ENCODE measurements at regions not wholly inside any gene's neighbourhood (a gene's known extent, or its start where the extent isn't known, plus 50 kb on each side); places are given as distances from the start of the nearest gene placed in this dataset.

- TF ChIP-seq CSRNP3 (CRISPR knock-in tag; IDR thresholded peaks at IDR 0.05) (no peak), BACH2 (CRISPR knock-in tag; IDR thresholded peaks at IDR 0.05; ENCODE audit: borderline replicate concordance) (no peak), TOX (CRISPR knock-in tag; IDR thresholded peaks at IDR 0.05; ENCODE audit: borderline replicate concordance) (no peak), SNAI2 (CRISPR knock-in tag; IDR thresholded peaks at IDR 0.05) (no peak), TCF4 (CRISPR knock-in tag; IDR thresholded peaks at IDR 0.05; ENCODE audit: borderline replicate concordance) (no peak), ESRRG (CRISPR knock-in tag; IDR thresholded peaks at IDR 0.05) (no peak)
Measured at GRCh38 chr13:64164435-64164834, 2748.8 kb upstream of the PCDH20 start (continued).

- TF ChIP-seq GLIS3 (CRISPR knock-in tag; IDR thresholded peaks at IDR 0.05), result no peak
- no peak for TF ChIP-seq RARB (CRISPR knock-in tag; IDR thresholded peaks at IDR 0.05)
- no peak for TF ChIP-seq ZNF565 (CRISPR knock-in tag; conservative IDR thresholded peaks at IDR 0.05; ENCODE audit: low read depth)
- no peak for TF ChIP-seq ZFP30 (CRISPR knock-in tag; IDR thresholded peaks at IDR 0.05)
- no peak for TF ChIP-seq ZFP3 (CRISPR knock-in tag; IDR thresholded peaks at IDR 0.05)
- TF ChIP-seq CSDC2 (CRISPR knock-in tag; IDR thresholded peaks at IDR 0.05), result no peak
- TF ChIP-seq PPARA (CRISPR knock-in tag; IDR thresholded peaks at IDR 0.05; ENCODE audit: borderline replicate concordance), result no peak
- TF ChIP-seq BACH2 (CRISPR knock-in tag; IDR thresholded peaks at IDR 0.05; ENCODE audit: borderline replicate concordance), result no peak
- no peak for TF ChIP-seq TOX (CRISPR knock-in tag; IDR thresholded peaks at IDR 0.05; ENCODE audit: borderline replicate concordance)
- TF ChIP-seq ESRRG (CRISPR knock-in tag; IDR thresholded peaks at IDR 0.05), result no peak
- no peak for TF ChIP-seq ARNTL (CRISPR knock-in tag; IDR thresholded peaks at IDR 0.05; ENCODE audit: borderline replicate concordance, low read depth)
- no peak for TF ChIP-seq SNAI2 (CRISPR knock-in tag; IDR thresholded peaks at IDR 0.05)
- TF ChIP-seq ZNF8 (CRISPR knock-in tag; IDR thresholded peaks at IDR 0.05), result no peak
- no peak for TF ChIP-seq CREB5 (CRISPR knock-in tag; IDR thresholded peaks at IDR 0.05; ENCODE audit: low read depth)
- no peak for TF ChIP-seq CSRNP3 (CRISPR knock-in tag; IDR thresholded peaks at IDR 0.05)
- TF ChIP-seq ZNF70 (CRISPR knock-in tag; IDR thresholded peaks at IDR 0.05), result no peak
- TF ChIP-seq TCF4 (CRISPR knock-in tag; IDR thresholded peaks at IDR 0.05; ENCODE audit: borderline replicate concordance), result no peak
- no peak for TF ChIP-seq OSR1 (CRISPR knock-in tag; IDR thresholded peaks at IDR 0.05)
- ATAC-seq, result no peak
Measured at GRCh38 chr13:64160479-64160878, 2744.8 kb upstream of the PCDH20 start.

- TF ChIP-seq ZNF8 (CRISPR knock-in tag; IDR thresholded peaks at IDR 0.05) (no peak), CREB5 (CRISPR knock-in tag; IDR thresholded peaks at IDR 0.05; ENCODE audit: low read depth) (no peak), BACH2 (CRISPR knock-in tag; IDR thresholded peaks at IDR 0.05; ENCODE audit: borderline replicate concordance) (no peak), TSHZ2 (CRISPR knock-in tag; IDR thresholded peaks at IDR 0.05) (no peak), ISL1 (CRISPR knock-in tag; IDR thresholded peaks at IDR 0.05) (peak; percentile 77), ESRRG (CRISPR knock-in tag; IDR thresholded peaks at IDR 0.05) (no peak), OSR1 (CRISPR knock-in tag; IDR thresholded peaks at IDR 0.05) (no peak), TCF4 (CRISPR knock-in tag; IDR thresholded peaks at IDR 0.05; ENCODE audit: borderline replicate concordance) (peak; percentile 36; the same call in 1 of the 2 replicates)
- ATAC-seq, result peak; percentile 95
Measured at GRCh38 chr13:64158908-64159307, 2743.3 kb upstream of the PCDH20 start.
